Keratinocyte (primary cell): ENCODE measurements at regions not wholly inside any gene's neighbourhood (a gene's known extent, or its start where the extent isn't known, plus 50 kb on each side); places are given as distances from the start of the nearest gene placed in this dataset.

Source experiments
- CTCF ChIP-seq, 3 experiments: IDR thresholded peaks in 1 of 3; conservative IDR thresholded peaks in 1 of 3; optimal IDR thresholded peaks in 1 of 3; 2 replicates in 2 of 3; 3 replicates in 1 of 3; pipeline versions ENCODE3 to v1.5.1; 2011; ENCODE audit warnings: low read length in 3 of 3, mild to moderate bottlenecking in 3 of 3, moderate library complexity in 2 of 3, control low read depth in 1 of 3, inconsistent platforms in 1 of 3; ENCODE audit not compliant: insufficient read depth in 2 of 3; ENCODE audit errors: extremely low read depth in 1 of 3
- EZH2 ChIP-seq: IDR thresholded peaks from one replicate; pipeline ENCODE4 v1.6.1; 2012; ENCODE audit warnings: inconsistent platforms, mild to moderate bottlenecking, low read length, moderate library complexity

GRCh38 chr7:159328096-159328495 lies 183.4 kb upstream of the VIPR2 start:
- no peak for TF ChIP-seq CTCF (optimal IDR thresholded peaks at IDR 0.05 in 1 of 3, IDR thresholded peaks at IDR 0.05 in 1 of 3, conservative IDR thresholded peaks at IDR 0.05 in 1 of 3; ENCODE audit: extremely low read depth in 1 of 3, insufficient read depth in 2 of 3, low read length in 3 of 3)
- no peak for TF ChIP-seq EZH2
